Neural cell (in vitro differentiated cells): ENCODE measurements at regions not wholly inside any gene's neighbourhood (a gene's known extent, or its start where the extent isn't known, plus 50 kb on each side); places are given as distances from the start of the nearest gene placed in this dataset.

Source experiments
- H2AFZ ChIP-seq: fragments of 200-600, 300-800 bp; sonication (generic), shearing (Covaris generic); 2 replicates; pipeline ENCODE4 v1.6.0; 2014; ENCODE audit warnings: low read depth, mild to moderate bottlenecking, antibody characterized with exemption, low read length, moderate library complexity
- H3F3A ChIP-seq: fragments of 200-600 bp; shearing (Covaris generic); 2 replicates; pipeline ENCODE4 v1.6.1; 2016; ENCODE audit warnings: mild to moderate bottlenecking, moderate library complexity, mixed read lengths, antibody characterized with exemption, low read length; ENCODE audit not compliant: insufficient read depth, poor library complexity, severe bottlenecking
- H3K27ac ChIP-seq: fragments of 200-600, 300-800 bp; sonication (generic), shearing (Covaris generic); 2 replicates; pipeline ENCODE4 v1.5.1; 2014; ENCODE audit warnings: mild to moderate bottlenecking, low read length, moderate library complexity
- H3K27me3 ChIP-seq: fragments of 300-800, 200-600 bp; sonication (generic), shearing (Covaris generic); 2 replicates; pipeline ENCODE4 v1.6.0; 2014; ENCODE audit warnings: mild to moderate bottlenecking, low read depth, low read length, moderate library complexity; ENCODE audit not compliant: insufficient read depth
- H3K36me3 ChIP-seq: fragments of 300-800, 200-600 bp; sonication (generic), shearing (Covaris generic); 2 replicates; pipeline ENCODE4 v1.5.1; 2014; ENCODE audit warnings: mild to moderate bottlenecking, antibody characterized with exemption, low read length, moderate library complexity; ENCODE audit not compliant: insufficient read depth
- H3K4me2 ChIP-seq: fragments of 300-800, 200-600 bp; sonication (generic), shearing (Covaris generic); 2 replicates; pipeline ENCODE4 v1.6.0; 2014; ENCODE audit warnings: mild to moderate bottlenecking, low read length
- H3K4me3 ChIP-seq: fragments of 300-800, 200-600 bp; sonication (generic), shearing (Covaris generic); 2 replicates; pipeline ENCODE4 v1.5.1; 2014; ENCODE audit warnings: mild to moderate bottlenecking, low read length, moderate library complexity
- H3K79me2 ChIP-seq: fragments of 200-600 bp; shearing (Covaris generic); replicated peaks from 2 replicates; pipeline ENCODE4 v1.6.0; 2014; ENCODE audit warnings: mild to moderate bottlenecking, low read length, moderate library complexity; ENCODE audit not compliant: insufficient read depth
- H3K9ac ChIP-seq: fragments of 300-800, 200-600 bp; sonication (generic), shearing (Covaris generic); 2 replicates; pipeline ENCODE4 v1.6.1; 2016; ENCODE audit warnings: mild to moderate bottlenecking, low read length, mixed read lengths
- H3K9me2 ChIP-seq: fragments of 200-600 bp; shearing (Covaris generic); 2 replicates; pipeline ENCODE4 v1.6.1; 2016; ENCODE audit warnings: mild to moderate bottlenecking, low read length, mixed read lengths; ENCODE audit not compliant: insufficient read depth
- H3K9me3 ChIP-seq: fragments of 200-600, 300-800 bp; sonication (generic), shearing (Covaris generic); 2 replicates; pipeline ENCODE4 v1.6.1; 2016; ENCODE audit warnings: mild to moderate bottlenecking, mixed run types, low read length, moderate library complexity, mixed read lengths
- H4K20me1 ChIP-seq: fragments of 200-600 bp; shearing (Covaris generic); 2 replicates; pipeline ENCODE4 v1.6.1; 2016; ENCODE audit warnings: mild to moderate bottlenecking, mixed run types; ENCODE audit not compliant: insufficient read depth
- EP300 ChIP-seq: fragments of 450-650 bp; conservative IDR thresholded peaks from 2 replicates; pipeline ENCODE4 v1.6.1; 2014; ENCODE audit warnings: antibody characterized with exemption, mild to moderate bottlenecking, moderate library complexity; ENCODE audit not compliant: poor library complexity, severe bottlenecking
- EZH2 ChIP-seq: fragments of 200-600, 300-800 bp; shearing (Covaris generic), sonication (generic); IDR thresholded peaks from 2 replicates; pipeline ENCODE4 v1.6.1; 2014; ENCODE audit warnings: antibody characterized with exemption, low read length, borderline replicate concordance, mild to moderate bottlenecking; ENCODE audit not compliant: insufficient read depth, poor library complexity, severe bottlenecking
- MXI1 ChIP-seq: fragments of 450-650 bp; conservative IDR thresholded peaks from 2 replicates; pipeline ENCODE4 v1.6.1; 2014; ENCODE audit warnings: antibody characterized with exemption, mild to moderate bottlenecking; ENCODE audit not compliant: poor library complexity, severe bottlenecking
- POLR2AphosphoS5 ChIP-seq: IDR thresholded peaks from 2 replicates; pipeline ENCODE4 v1.6.1; 2012
- RAD21 ChIP-seq: fragments of 450-650 bp; conservative IDR thresholded peaks from 2 replicates; pipeline ENCODE4 v1.6.1; 2014; ENCODE audit warnings: antibody characterized with exemption, mild to moderate bottlenecking, moderate library complexity
- SMC3 ChIP-seq: fragments of 450-650 bp; conservative IDR thresholded peaks from 2 replicates; pipeline ENCODE4 v1.6.1; 2014; ENCODE audit warnings: antibody characterized with exemption, mild to moderate bottlenecking, moderate library complexity; ENCODE audit not compliant: poor library complexity
- TAF1 ChIP-seq: IDR thresholded peaks from 2 replicates; pipeline ENCODE4 v1.6.1; 2012; ENCODE audit warnings: low read depth
- TF ChIP-seq, protein P1 (sequence below): fragments of 450-650 bp; IDR thresholded peaks from 2 replicates; pipeline ENCODE4 v1.5.1; 2014; ENCODE audit warnings: antibody characterized with exemption, mild to moderate bottlenecking, moderate library complexity; ENCODE audit not compliant: poor library complexity, severe bottlenecking
- TF ChIP-seq, protein P2 (sequence below): IDR thresholded peaks from 2 replicates; pipeline ENCODE4 v1.6.1; 2012; ENCODE audit warnings: borderline replicate concordance

- Histone ChIP-seq H3K27ac (peak overlapping the region; percentile 69), H3K4me3 (peak overlapping the region; percentile 57), H3K9me3 (no peaks in the 10 kb centered on the region), H4K20me1 (no peaks in the 10 kb centered on the region), H3K27me3 (no peaks in the 10 kb centered on the region), H3K9me2 (no peaks in the 10 kb centered on the region), H3K4me2 (peak overlapping the region; percentile 6), H3F3A (peaks cover 13% of the 10 kb centered on the region), H2AFZ (no peak overlapping the region), H3K9ac (peak overlapping the region; percentile 45), H3K36me3 (no peaks in the 10 kb centered on the region), H3K79me2 (no peaks in the 10 kb centered on the region)
- TF ChIP-seq, protein P1, sequence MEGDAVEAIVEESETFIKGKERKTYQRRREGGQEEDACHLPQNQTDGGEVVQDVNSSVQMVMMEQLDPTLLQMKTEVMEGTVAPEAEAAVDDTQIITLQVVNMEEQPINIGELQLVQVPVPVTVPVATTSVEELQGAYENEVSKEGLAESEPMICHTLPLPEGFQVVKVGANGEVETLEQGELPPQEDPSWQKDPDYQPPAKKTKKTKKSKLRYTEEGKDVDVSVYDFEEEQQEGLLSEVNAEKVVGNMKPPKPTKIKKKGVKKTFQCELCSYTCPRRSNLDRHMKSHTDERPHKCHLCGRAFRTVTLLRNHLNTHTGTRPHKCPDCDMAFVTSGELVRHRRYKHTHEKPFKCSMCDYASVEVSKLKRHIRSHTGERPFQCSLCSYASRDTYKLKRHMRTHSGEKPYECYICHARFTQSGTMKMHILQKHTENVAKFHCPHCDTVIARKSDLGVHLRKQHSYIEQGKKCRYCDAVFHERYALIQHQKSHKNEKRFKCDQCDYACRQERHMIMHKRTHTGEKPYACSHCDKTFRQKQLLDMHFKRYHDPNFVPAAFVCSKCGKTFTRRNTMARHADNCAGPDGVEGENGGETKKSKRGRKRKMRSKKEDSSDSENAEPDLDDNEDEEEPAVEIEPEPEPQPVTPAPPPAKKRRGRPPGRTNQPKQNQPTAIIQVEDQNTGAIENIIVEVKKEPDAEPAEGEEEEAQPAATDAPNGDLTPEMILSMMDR, result peak; percentile 69
- TF ChIP-seq RAD21 (peak; percentile 77), SMC3 (peak; percentile 74), MXI1 (no peak)
These were observed 955.2 kb upstream of the EYS start for GRCh38 chr6:66662196-66662595.

GRCh38 chr6:66655420-66655819, 948.4 kb upstream of the EYS start:
- no peaks in the 10 kb centered on the region for H3K36me3 ChIP-seq
- no peak overlapping the region for H3K4me2 ChIP-seq
- H4K20me1 ChIP-seq, result no peaks in the 10 kb centered on the region
- no peaks in the 10 kb centered on the region for H3K9me2 ChIP-seq
- no peaks in the 10 kb centered on the region for H3F3A ChIP-seq
- no peak overlapping the region for H3K4me3 ChIP-seq
- no peaks in the 10 kb centered on the region for H3K79me2 ChIP-seq
- no peak overlapping the region for H2AFZ ChIP-seq
- no peak overlapping the region for H3K27ac ChIP-seq
- TF ChIP-seq EP300 (no peak), SMC3 (no peak), MXI1 (no peak), EZH2 (no peak), TAF1 (no peak), RAD21 (no peak), POLR2AphosphoS5 (no peak)
- TF ChIP-seq, protein P1, result no peak
- TF ChIP-seq, protein P2, sequence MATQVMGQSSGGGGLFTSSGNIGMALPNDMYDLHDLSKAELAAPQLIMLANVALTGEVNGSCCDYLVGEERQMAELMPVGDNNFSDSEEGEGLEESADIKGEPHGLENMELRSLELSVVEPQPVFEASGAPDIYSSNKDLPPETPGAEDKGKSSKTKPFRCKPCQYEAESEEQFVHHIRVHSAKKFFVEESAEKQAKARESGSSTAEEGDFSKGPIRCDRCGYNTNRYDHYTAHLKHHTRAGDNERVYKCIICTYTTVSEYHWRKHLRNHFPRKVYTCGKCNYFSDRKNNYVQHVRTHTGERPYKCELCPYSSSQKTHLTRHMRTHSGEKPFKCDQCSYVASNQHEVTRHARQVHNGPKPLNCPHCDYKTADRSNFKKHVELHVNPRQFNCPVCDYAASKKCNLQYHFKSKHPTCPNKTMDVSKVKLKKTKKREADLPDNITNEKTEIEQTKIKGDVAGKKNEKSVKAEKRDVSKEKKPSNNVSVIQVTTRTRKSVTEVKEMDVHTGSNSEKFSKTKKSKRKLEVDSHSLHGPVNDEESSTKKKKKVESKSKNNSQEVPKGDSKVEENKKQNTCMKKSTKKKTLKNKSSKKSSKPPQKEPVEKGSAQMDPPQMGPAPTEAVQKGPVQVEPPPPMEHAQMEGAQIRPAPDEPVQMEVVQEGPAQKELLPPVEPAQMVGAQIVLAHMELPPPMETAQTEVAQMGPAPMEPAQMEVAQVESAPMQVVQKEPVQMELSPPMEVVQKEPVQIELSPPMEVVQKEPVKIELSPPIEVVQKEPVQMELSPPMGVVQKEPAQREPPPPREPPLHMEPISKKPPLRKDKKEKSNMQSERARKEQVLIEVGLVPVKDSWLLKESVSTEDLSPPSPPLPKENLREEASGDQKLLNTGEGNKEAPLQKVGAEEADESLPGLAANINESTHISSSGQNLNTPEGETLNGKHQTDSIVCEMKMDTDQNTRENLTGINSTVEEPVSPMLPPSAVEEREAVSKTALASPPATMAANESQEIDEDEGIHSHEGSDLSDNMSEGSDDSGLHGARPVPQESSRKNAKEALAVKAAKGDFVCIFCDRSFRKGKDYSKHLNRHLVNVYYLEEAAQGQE, result no peak
- H3K9ac ChIP-seq, result no peak overlapping the region
- no peaks in the 10 kb centered on the region for H3K27me3 ChIP-seq
- H3K9me3 ChIP-seq, result no peaks in the 10 kb centered on the region
